ENCODE measurements at regions not wholly inside any gene's neighbourhood (a gene's known extent, or its start where the extent isn't known, plus 50 kb on each side); places are given as distances from the start of the nearest gene placed in this dataset.

- H3K9me3 ChIP-seq (ENCODE audit: control insufficient read depth, low read length), result no peaks in the 10 kb centered on the region
- H3K4me2 ChIP-seq (ENCODE audit: low read length), result no peak overlapping the region
- H3K4me3 ChIP-seq (ENCODE audit: low read depth, low read length), result no peak overlapping the region
- H3K4me1 ChIP-seq, result no peaks in the 10 kb centered on the region
- TF ChIP-seq CTCF (IDR thresholded peaks at IDR 0.05), result no peak
- H3K79me2 ChIP-seq, result no peaks in the 10 kb centered on the region
- H3K27me3 ChIP-seq (ENCODE audit: control insufficient read depth, insufficient read depth, low read length), result no peaks in the 10 kb centered on the region
- H3K9ac ChIP-seq, result no peak overlapping the region
- no peak overlapping the region for H2AFZ ChIP-seq
- no peaks in the 10 kb centered on the region for H3K36me3 ChIP-seq (ENCODE audit: control insufficient read depth, insufficient read depth, low read length)
- no peak overlapping the region for H3K27ac ChIP-seq
Observed at GRCh38 chr13:80555796-80556678, 215.1 kb upstream of the SPRY2 start.

GRCh38 chr13:80552851-80553440 lies 212.0 kb upstream of the SPRY2 start:
- Histone ChIP-seq H3K27me3 (ENCODE audit: control insufficient read depth, insufficient read depth, low read length) (no peaks in the 10 kb centered on the region), H2AFZ (no peak overlapping the region), H3K4me1 (no peaks in the 10 kb centered on the region), H3K36me3 (ENCODE audit: control insufficient read depth, insufficient read depth, low read length) (no peaks in the 10 kb centered on the region), H3K79me2 (no peaks in the 10 kb centered on the region), H3K9me3 (ENCODE audit: control insufficient read depth, low read length) (no peaks in the 10 kb centered on the region), H3K9ac (no peak overlapping the region), H3K4me3 (ENCODE audit: low read depth, low read length) (no peak overlapping the region), H3K27ac (no peak overlapping the region), H3K4me2 (ENCODE audit: low read length) (no peak overlapping the region)
- no peak for TF ChIP-seq CTCF (IDR thresholded peaks at IDR 0.05)

GRCh38 chr13:80551650-80552497 lies 210.9 kb upstream of the SPRY2 start:
- H3K79me2 ChIP-seq, result no peaks in the 10 kb centered on the region
- no peak overlapping the region for H2AFZ ChIP-seq
- no peaks in the 10 kb centered on the region for H3K4me1 ChIP-seq
- H3K27me3 ChIP-seq (ENCODE audit: control insufficient read depth, insufficient read depth, low read length), result no peaks in the 10 kb centered on the region
- no peak overlapping the region for H3K4me2 ChIP-seq (ENCODE audit: low read length)
- H3K9me3 ChIP-seq (ENCODE audit: control insufficient read depth, low read length), result no peaks in the 10 kb centered on the region
- no peak overlapping the region for H3K9ac ChIP-seq
- no peak overlapping the region for H3K4me3 ChIP-seq (ENCODE audit: low read depth, low read length)
- TF ChIP-seq CTCF (IDR thresholded peaks at IDR 0.05), result no peak
- H3K27ac ChIP-seq, result no peak overlapping the region
- H3K36me3 ChIP-seq (ENCODE audit: control insufficient read depth, insufficient read depth, low read length), result no peaks in the 10 kb centered on the region

- H3K4me2 ChIP-seq (ENCODE audit: low read length), result no peak overlapping the region
- no peaks in the 10 kb centered on the region for H3K4me1 ChIP-seq
- no peaks in the 10 kb centered on the region for H3K79me2 ChIP-seq
- H3K9me3 ChIP-seq (ENCODE audit: control insufficient read depth, low read length), result no peaks in the 10 kb centered on the region
- H2AFZ ChIP-seq, result no peak overlapping the region
- no peak overlapping the region for H3K27ac ChIP-seq
- no peak for TF ChIP-seq CTCF (IDR thresholded peaks at IDR 0.05)
- no peaks in the 10 kb centered on the region for H3K36me3 ChIP-seq (ENCODE audit: control insufficient read depth, insufficient read depth, low read length)
- H3K4me3 ChIP-seq (ENCODE audit: low read depth, low read length), result no peak overlapping the region
- H3K27me3 ChIP-seq (ENCODE audit: control insufficient read depth, insufficient read depth, low read length), result no peaks in the 10 kb centered on the region
- H3K9ac ChIP-seq, result no peak overlapping the region
Observed at GRCh38 chr13:80550971-80551441, 210.1 kb upstream of the SPRY2 start.
